ENCODE measurements at regions not wholly inside any gene's neighbourhood (a gene's known extent, or its start where the extent isn't known, plus 50 kb on each side); places are given as distances from the start of the nearest gene placed in this dataset.
"Not testable (repeated sequence)": the region's sequence is repeated elsewhere in the genome, so short reads cannot be mapped to it uniquely, and the experiment has no call there.

DNA sequence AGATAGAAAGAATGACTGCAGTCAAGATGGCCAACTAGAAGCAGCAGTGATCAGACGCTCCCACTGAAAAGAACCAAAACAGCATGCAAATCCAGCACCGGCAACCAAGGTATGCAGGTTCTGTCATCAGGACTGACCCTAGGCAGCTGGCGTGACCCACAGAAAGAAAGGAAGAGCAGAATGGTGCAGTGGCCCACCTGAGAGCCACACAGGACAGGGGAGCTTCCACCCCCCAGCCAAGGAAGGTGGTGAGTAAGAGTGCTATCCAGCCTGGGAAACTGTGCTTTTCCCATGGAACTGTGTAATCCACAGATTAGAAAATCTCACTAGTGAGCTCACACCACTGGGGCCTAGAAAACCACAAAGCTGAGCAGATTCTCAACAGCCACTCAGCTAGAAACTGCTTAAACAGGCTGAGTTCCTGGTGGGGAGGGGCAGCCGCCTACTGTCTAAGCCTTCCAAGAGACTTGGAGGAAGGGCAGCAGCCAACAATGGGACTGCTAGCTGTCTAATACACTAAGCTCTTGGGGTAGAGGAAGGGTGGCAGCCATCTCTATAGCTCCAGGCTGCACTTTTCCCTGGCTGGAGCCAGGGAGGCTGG lies 127.9 kb downstream of the EVA1A start:
- no peak for DNase-seq

DNA sequence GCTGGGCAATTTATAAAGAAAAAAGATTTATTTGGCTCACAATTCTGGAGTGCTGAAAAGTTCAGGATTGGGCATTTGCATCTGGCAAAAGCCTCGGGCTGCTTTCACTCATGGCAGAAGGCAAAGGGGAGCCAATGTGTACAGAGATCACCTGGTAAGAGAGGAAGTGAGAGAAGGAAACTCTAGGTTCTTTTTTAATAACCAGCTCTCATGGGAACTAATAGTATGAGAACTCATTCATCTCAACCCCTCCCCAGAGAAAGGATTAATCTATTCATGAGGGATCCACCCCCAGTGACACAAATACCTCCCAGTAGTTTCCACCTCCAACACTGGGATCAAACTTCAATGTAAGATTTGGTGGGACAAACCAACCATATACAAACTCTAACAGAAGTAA lies 129.0 kb downstream of the EVA1A start:
- DNase-seq: no peak

GRCh38 chr2:75431276-75431675 lies 129.5 kb downstream of the EVA1A start:
- no peak for DNase-seq

GRCh38 chr2:75430449-75430848 lies 130.3 kb downstream of the EVA1A start:
- not testable (repeated sequence) for DNase-seq

DNA sequence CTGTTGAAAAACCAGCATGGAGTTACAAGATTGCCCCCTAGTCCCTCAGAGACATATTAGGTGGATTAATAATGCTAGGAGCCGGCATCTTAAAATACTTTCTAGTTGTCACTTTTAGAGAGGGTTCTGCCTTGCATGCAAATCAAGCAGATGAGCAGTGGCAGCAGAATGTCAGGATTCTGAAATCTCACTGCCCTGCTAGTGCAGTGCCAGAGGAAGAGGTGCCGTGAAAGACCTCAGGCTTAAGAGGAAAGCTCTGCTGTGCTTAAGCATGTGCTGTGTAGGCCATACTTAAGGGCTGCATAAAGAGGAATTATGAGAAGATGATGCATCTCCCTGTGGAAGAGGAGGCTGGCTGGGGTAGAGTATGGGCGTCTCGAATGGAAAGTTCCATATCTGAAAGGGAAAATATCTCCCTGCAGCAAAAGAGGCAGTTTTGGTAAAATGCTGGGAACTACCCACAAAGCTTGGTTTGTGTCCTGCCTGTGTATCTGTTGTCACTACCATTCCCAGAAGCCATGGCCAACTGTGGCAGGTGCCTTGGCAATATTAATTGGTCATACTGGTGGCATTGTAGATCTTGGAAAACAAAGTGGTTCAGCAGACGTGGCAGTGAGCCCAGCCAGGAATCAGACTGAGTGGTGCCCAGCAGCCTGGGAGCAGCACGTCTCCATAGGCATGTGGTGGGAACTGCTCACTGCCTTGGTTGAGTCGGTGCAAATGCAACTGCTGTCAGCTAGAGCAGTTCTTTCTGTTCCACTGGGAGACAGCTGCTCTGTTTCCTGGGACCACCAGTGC lies 131.9 kb downstream of the EVA1A start:
- no peak for DNase-seq

- DNase-seq: no peak
Observed at GRCh38 chr2:75428060-75428459, 132.7 kb downstream of the EVA1A start.

- DNase-seq: no peak
Observed at GRCh38 chr2:75424936-75425619, 135.7 kb downstream of the EVA1A start.

DNA sequence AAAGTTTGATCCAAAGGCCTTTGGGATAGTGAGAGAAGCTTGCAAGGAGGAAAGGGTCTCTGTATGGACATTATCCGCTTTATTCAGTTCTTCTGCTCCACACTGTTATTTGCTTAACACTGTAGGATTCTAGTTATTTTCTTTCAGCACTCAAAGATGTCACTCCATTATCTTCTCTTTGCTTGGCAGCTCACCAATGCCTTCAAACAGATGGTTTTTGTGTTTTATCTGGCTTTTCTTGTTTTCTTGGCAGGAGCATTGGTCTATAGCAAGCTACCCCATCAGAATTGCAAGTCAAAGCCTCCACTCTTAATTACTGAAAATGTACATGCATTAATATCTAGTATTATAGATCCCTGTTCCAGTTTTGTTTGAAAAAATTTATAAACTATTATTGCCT lies 138.8 kb downstream of the EVA1A start:
- no peak for DNase-seq

DNA sequence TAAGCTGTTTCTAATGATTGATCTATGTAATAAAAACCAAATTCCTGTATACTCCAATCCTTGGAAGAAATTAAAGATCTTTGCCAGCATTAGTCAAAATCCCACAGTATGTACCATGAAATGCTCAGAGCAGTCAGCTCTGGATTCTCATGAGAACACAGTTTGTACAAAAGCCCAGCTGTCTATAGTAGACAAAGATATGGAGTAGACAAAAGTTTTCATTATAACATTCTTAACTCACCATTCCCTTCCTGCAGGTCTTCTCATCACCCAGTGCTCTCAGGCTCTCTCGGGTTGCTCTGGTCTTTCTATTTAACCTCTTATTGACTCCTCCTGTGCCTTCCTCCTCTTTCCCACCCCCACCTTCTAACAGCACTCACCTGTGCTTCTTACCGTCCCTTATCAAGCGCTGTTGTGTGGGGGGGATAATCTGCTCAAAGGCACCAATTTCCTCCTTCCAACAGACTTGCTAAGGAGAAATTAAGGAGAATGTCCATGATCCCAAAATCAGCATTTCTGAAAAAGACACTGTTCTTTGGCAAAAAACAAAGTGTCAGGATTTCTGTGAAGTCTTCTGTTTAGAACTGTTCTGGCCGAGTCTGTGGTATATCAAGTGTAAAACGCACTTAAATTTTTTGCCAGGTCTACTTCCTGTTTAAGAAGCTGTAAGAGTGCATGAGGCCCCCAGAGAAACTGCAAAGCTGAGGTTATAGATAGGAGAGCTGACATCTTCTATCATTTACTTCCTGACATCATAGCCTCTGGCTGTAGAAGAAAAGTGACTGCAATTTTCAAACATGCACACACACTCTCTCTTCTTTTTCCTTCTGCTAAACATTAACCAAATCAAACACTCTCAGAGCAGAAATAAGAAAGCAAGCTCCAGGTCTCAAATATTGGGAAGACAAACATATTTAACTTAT lies 144.1 kb downstream of the EVA1A start:
- no peak for DNase-seq

DNA sequence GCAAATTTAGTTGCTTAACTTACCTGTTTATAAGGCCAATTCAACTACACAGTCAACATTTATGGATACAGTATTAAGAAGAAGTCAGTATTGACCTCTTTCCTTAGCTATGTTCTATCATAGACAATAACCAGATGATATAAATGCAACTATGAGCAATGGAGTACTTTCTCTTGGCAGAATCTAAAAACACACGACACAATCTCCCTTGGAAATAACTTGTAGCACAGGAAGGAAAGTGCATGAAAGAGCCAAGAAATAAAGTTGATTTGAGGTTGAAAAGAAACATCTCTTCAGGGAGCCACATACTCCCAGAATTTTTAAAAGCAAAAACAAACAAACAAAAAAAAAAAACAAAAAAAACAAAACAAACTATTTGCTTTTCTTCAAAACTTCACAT lies 145.0 kb downstream of the EVA1A start:
- DNase-seq: no peak

- DNase-seq: no peak
Observed at GRCh38 chr2:75415111-75415626, 145.6 kb downstream of the EVA1A start.

GRCh38 chr2:75411574-75411973 lies 149.2 kb downstream of the EVA1A start:
- DNase-seq: no peak

DNA sequence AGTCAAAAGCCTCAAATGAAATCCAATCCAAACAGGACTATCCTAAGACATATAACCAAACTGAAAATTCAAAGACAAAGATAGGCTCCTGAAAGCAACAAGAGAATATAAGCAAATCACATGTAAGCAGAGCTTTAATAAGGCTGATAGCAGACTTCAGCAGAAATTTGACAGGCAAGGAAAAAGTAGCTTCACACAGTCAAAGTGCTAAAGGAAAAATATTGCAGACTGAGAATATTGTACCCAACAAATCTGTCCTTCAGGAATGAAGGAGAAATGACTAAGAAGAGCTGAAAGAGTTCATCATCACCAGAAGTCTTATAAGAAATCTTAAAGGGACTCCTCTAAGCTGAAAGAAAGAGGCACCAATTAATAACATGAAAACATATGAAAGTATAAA lies 150.0 kb downstream of the EVA1A start:
- no peak for DNase-seq

- DNase-seq: no peak
Observed at GRCh38 chr2:75408771-75409170, 152.0 kb downstream of the EVA1A start.

- no peak for DNase-seq
Observed at GRCh38 chr2:75407038-75407530, 153.7 kb downstream of the EVA1A start.

- DNase-seq: no peak
Observed at GRCh38 chr2:75406131-75406581, 154.6 kb downstream of the EVA1A start.

DNA sequence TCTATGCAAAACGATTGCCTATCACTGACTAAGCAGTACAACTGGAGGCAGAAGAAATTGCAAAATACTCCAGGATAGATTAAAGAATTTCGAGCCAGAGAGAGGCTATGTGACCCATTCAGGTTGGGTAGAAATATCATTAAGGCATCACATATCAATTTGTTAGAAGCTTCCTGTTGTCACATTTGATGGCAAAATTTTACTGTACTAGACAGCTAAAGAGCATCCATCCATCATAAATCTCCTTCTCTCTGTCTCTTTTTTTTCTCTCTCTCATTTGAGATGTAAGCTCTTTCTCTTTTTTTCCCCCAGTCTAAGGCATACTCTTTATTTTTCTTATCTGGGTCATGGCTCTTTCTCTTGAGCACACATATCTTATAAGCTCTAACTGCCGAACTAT lies 155.7 kb downstream of the EVA1A start:
- no peak for DNase-seq

DNA sequence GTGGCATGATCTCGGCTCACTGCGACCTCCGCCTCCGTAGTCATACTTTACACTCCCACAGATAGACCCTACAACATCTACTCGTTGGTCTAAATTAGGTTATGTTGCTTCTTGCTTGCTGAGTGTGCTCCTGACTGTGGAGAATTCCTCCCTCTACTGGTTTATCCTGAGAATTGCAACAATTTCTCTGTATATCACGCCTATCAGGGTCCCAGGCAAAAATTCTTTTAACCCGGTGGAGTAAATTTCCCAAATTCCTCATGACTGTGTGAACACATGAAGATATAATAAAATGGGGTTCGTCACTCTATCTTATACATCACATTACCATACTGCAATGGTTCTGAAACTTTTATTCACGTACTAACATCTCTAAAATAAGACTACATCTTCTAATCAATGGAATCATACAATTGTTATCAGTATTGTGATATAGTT lies 156.7 kb downstream of the EVA1A start:
- peak; percentile 30 for DNase-seq

DNA sequence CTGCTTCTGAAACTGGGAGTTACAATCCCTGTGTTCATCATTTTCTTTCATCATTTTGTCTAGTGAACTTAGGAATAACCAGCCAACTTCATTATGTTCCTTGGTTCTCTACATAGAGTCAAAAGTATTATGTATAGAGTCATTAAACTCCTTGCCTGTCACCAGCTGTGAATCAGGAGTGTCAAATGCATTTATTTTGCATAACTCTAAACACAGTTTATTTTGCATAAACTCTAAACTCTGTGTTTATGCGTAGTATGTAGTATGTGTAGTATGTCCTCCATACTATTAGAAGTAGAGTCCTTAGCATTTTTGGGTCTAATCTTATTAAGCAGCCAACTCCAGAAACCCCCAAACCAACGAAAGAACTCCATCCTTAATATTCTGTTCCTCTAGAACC lies 164.4 kb downstream of the EVA1A start:
- no peak for DNase-seq

GRCh38 chr2:75394764-75395163 lies 166.0 kb downstream of the EVA1A start:
- not testable (repeated sequence) for DNase-seq

- no peak for DNase-seq
Observed at GRCh38 chr2:75390169-75390568, 170.6 kb downstream of the EVA1A start.

DNA sequence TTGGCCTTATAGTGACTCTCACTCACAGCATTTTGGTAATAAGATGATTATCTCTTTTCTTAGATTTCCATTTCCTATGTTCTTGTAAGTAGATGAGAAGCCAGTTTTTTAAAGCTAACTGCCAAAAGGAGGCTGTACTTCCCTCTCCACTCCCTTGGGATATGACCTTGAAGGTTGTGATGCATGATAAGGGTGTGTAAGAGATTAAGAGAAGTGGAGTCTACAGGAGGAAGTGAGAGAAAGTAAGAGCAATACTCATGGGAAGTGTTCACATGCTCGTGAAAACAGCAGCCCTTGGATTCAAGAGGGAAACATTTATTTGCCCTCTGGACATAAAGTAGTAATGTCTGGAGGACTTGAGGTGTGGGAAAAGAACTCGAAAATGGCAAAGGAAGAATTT lies 171.5 kb downstream of the EVA1A start:
- no peak for DNase-seq

Measured in DMS153 (cell line).